ENCODE measurements at regions not wholly inside any gene's neighbourhood (a gene's known extent, or its start where the extent isn't known, plus 50 kb on each side); places are given as distances from the start of the nearest gene placed in this dataset.

- no peak for DNase-seq (ENCODE audit: low spot score)
- Mint-ChIP-seq H3K27ac (no peak overlapping the region), H3K27me3 (ENCODE audit: low read depth) (no peaks in the 10 kb centered on the region), H3K9me3 (no peaks in the 10 kb centered on the region), H3K36me3 (ENCODE audit: low read depth) (no peaks in the 10 kb centered on the region), H3K4me3 (no peak overlapping the region), H3K4me1 (ENCODE audit: low read depth) (no peaks in the 10 kb centered on the region)
Measured at GRCh38 chr5:5633579-5633978, 211.1 kb downstream of the ICE1 start.

DNA sequence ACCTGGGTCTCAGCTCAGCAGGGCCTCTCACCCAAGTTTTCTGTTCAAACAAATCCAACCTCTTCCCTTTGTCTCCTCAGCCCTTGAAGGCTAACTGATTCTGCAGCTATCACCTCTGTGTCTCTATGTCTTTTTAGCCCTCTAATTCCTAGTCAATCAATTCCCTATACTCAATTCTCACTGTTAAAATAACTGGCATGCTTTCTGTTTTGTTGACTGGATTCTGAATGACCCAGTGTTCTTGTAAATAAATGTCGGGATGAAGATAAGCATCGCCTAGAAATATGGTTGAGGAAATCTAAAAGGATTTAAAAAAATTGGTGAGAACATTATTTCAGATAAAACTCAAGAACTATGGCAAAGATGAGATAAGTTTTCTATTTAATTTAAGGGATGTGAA is 210.2 kb downstream of the ICE1 start:
- DNase-seq (ENCODE audit: low spot score), result no peak
- Mint-ChIP-seq H3K4me3 (no peak overlapping the region), H3K9me3 (no peaks in the 10 kb centered on the region), H3K36me3 (ENCODE audit: low read depth) (no peaks in the 10 kb centered on the region), H3K4me1 (ENCODE audit: low read depth) (no peaks in the 10 kb centered on the region), H3K27me3 (ENCODE audit: low read depth) (no peaks in the 10 kb centered on the region), H3K27ac (no peak overlapping the region)

DNA sequence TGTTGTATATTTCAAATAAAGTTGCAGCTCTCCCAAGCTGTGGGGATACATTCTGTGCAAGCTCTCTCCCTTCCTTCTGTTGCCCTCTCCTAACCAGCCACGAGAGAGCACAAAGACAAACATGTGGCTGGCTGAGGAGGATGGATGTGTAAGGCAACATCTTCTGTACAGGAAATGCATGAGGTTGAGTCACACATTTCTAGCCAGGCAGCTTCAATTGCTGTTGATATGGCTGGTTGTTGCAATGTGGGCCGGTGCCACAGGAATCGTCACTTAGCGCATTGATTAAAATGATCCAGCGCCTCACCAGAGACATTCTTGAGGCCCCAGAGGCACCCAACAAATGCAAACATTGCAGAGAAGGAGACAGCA is 207.1 kb downstream of the ICE1 start:
- DNase-seq (ENCODE audit: low spot score), result no peak
- Mint-ChIP-seq H3K4me1 (ENCODE audit: low read depth) (no peaks in the 10 kb centered on the region), H3K27me3 (ENCODE audit: low read depth) (no peaks in the 10 kb centered on the region), H3K9me3 (peaks cover under 1% of the 10 kb centered on the region), H3K4me3 (no peak overlapping the region), H3K36me3 (ENCODE audit: low read depth) (no peaks in the 10 kb centered on the region), H3K27ac (no peak overlapping the region)

DNA sequence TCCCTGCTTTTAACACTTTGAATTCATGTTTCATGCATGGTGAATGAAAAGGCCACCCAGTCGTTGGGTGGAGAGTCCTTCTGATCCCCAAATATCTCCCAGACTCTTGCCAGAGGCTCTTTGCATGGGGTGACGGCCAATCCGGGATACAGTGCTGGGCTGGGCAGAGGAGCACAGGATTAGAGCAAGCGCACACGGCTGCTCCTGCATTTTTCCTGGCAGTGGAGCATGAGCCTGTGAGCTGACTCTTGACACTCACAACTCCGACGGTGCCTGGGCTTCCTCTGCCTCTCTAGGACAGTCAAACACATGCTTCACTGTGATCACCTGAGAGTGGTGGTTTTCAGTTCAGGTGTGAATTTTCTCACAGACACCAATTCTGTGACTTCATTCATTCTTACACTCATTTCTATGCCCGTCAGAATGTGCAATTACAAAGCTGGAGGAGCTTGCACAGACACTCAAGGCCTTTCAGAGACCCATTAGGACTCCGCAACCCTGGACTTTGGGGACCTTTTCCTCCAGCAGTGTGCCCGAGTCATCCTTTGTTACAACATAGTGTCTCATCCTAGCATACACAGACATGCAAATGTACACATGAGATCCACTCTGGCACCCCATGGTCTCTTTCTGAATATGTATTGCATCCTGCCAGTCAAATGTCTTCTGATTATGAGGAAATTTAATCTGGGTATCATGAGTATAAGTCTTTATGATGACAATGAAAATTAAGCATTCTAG is 206.6 kb downstream of the ICE1 start:
- H3K27me3 Mint-ChIP-seq (ENCODE audit: low read depth), result no peaks in the 10 kb centered on the region
- peaks cover 6% of the 10 kb centered on the region for H3K9me3 Mint-ChIP-seq
- H3K36me3 Mint-ChIP-seq (ENCODE audit: low read depth), result no peaks in the 10 kb centered on the region
- H3K27ac Mint-ChIP-seq, result no peak overlapping the region
- no peak for DNase-seq (ENCODE audit: low spot score)
- no peaks in the 10 kb centered on the region for H3K4me1 Mint-ChIP-seq (ENCODE audit: low read depth)
- no peak overlapping the region for H3K4me3 Mint-ChIP-seq

DNA sequence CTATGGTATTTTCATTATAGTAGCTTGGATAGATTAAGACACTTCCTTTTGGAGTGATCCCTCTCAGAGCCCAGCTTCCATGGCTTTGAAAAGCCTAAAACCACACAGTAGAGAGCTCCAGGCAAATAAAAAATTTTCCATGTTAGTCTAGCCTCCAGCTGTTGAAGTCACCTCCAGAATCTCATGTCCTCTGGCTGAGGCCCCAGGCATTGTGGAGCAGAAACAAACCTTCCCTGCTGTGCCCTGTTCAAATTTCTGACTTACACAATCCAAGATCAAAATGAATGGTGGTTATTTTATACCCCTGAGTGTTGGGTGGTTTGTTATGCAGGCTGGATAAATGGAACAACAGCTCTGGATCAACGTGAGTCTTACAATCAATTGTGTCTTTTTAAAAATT is 203.9 kb downstream of the ICE1 start:
- no peaks in the 10 kb centered on the region for H3K4me1 Mint-ChIP-seq (ENCODE audit: low read depth)
- H3K27me3 Mint-ChIP-seq (ENCODE audit: low read depth), result no peaks in the 10 kb centered on the region
- H3K9me3 Mint-ChIP-seq, result peaks cover 12% of the 10 kb centered on the region
- DNase-seq (ENCODE audit: low spot score), result no peak
- no peak overlapping the region for H3K27ac Mint-ChIP-seq
- H3K36me3 Mint-ChIP-seq (ENCODE audit: low read depth), result no peaks in the 10 kb centered on the region
- no peak overlapping the region for H3K4me3 Mint-ChIP-seq

DNA sequence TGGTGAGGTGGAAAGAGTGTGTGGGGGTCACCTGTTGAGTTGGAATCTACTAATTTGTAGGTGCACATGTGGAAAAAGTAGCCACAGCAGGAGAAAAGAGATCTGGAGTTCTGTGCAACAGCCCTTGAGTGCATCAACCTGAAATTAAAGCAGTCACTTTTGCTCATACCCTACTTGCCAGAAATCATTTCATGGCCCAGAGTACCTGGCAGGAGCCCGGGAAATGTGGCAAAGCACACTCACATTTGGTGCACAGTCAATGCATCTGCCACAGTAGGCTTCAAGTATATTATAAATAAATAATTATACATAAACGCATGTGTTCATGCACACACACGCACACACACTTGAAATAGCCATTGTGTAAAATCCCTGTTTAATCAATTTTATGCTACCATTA is 203.0 kb downstream of the ICE1 start:
- no peak for DNase-seq (ENCODE audit: low spot score)
- Mint-ChIP-seq H3K4me1 (ENCODE audit: low read depth) (no peaks in the 10 kb centered on the region), H3K27ac (no peak overlapping the region), H3K4me3 (no peak overlapping the region), H3K27me3 (ENCODE audit: low read depth) (no peaks in the 10 kb centered on the region), H3K36me3 (ENCODE audit: low read depth) (no peaks in the 10 kb centered on the region), H3K9me3 (peaks cover 12% of the 10 kb centered on the region)

GRCh38 chr5:5623397-5623796 is 200.9 kb downstream of the ICE1 start:
- Mint-ChIP-seq H3K4me1 (ENCODE audit: low read depth) (no peaks in the 10 kb centered on the region), H3K36me3 (ENCODE audit: low read depth) (no peaks in the 10 kb centered on the region), H3K27ac (no peak overlapping the region), H3K9me3 (peaks cover 12% of the 10 kb centered on the region), H3K4me3 (no peak overlapping the region), H3K27me3 (ENCODE audit: low read depth) (no peaks in the 10 kb centered on the region)
- no peak for DNase-seq (ENCODE audit: low spot score)

GRCh38 chr5:5622806-5623205 is 200.3 kb downstream of the ICE1 start:
- H3K27ac Mint-ChIP-seq, result no peak overlapping the region
- no peak overlapping the region for H3K4me3 Mint-ChIP-seq
- H3K4me1 Mint-ChIP-seq (ENCODE audit: low read depth), result no peaks in the 10 kb centered on the region
- H3K36me3 Mint-ChIP-seq (ENCODE audit: low read depth), result no peaks in the 10 kb centered on the region
- peaks cover 12% of the 10 kb centered on the region for H3K9me3 Mint-ChIP-seq
- DNase-seq (ENCODE audit: low spot score), result no peak
- peaks cover under 1% of the 10 kb centered on the region for H3K27me3 Mint-ChIP-seq (ENCODE audit: low read depth)

DNA sequence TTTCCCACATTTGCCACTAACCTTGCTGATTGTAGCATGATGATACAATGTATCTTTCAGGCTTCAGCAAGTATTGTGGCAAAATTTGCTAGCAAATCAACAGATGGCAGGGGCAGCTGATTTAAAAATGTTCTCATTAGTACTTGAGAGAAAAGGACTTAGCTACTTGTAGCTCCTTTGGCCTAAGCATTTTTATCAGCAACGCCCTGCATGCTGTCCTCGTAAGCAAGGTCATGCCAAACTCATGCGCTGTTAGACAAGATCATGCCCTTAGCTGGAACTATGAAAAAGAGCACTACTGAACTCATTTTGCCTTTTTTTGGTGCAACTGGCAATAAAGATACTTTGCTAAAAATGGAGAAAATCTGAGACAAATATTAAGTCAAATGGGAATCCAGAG is 197.1 kb downstream of the ICE1 start:
- Mint-ChIP-seq H3K4me3 (no peak overlapping the region), H3K4me1 (ENCODE audit: low read depth) (no peaks in the 10 kb centered on the region), H3K36me3 (ENCODE audit: low read depth) (no peaks in the 10 kb centered on the region), H3K27ac (no peak overlapping the region), H3K27me3 (ENCODE audit: low read depth) (peaks cover 7% of the 10 kb centered on the region), H3K9me3 (peaks cover 11% of the 10 kb centered on the region)
- no peak for DNase-seq (ENCODE audit: low spot score)

- Mint-ChIP-seq H3K4me1 (ENCODE audit: low read depth) (no peaks in the 10 kb centered on the region), H3K36me3 (ENCODE audit: low read depth) (no peaks in the 10 kb centered on the region), H3K4me3 (no peak overlapping the region), H3K9me3 (no peaks in the 10 kb centered on the region), H3K27me3 (ENCODE audit: low read depth) (peaks cover 9% of the 10 kb centered on the region), H3K27ac (no peak overlapping the region)
- no peak for DNase-seq (ENCODE audit: low spot score)
Measured at GRCh38 chr5:5617024-5617423, 194.5 kb downstream of the ICE1 start.

- DNase-seq (ENCODE audit: low spot score), result no peak
- H3K4me3 Mint-ChIP-seq, result no peak overlapping the region
- H3K9me3 Mint-ChIP-seq, result no peaks in the 10 kb centered on the region
- no peaks in the 10 kb centered on the region for H3K4me1 Mint-ChIP-seq (ENCODE audit: low read depth)
- no peaks in the 10 kb centered on the region for H3K36me3 Mint-ChIP-seq (ENCODE audit: low read depth)
- H3K27ac Mint-ChIP-seq, result no peak overlapping the region
- peaks cover 9% of the 10 kb centered on the region for H3K27me3 Mint-ChIP-seq (ENCODE audit: low read depth)
Measured at GRCh38 chr5:5616247-5616895, 193.9 kb downstream of the ICE1 start.

GRCh38 chr5:5615569-5615968 is 193.1 kb downstream of the ICE1 start:
- DNase-seq (ENCODE audit: low spot score), result no peak
- Mint-ChIP-seq H3K9me3 (no peaks in the 10 kb centered on the region), H3K4me3 (no peak overlapping the region), H3K27ac (no peak overlapping the region), H3K36me3 (ENCODE audit: low read depth) (no peaks in the 10 kb centered on the region), H3K27me3 (ENCODE audit: low read depth) (peaks cover 9% of the 10 kb centered on the region), H3K4me1 (ENCODE audit: low read depth) (no peaks in the 10 kb centered on the region)

GRCh38 chr5:5613261-5613990 is 190.9 kb downstream of the ICE1 start:
- Mint-ChIP-seq H3K4me3 (no peak overlapping the region), H3K27ac (no peak overlapping the region), H3K4me1 (ENCODE audit: low read depth) (no peaks in the 10 kb centered on the region), H3K9me3 (no peaks in the 10 kb centered on the region), H3K27me3 (ENCODE audit: low read depth) (peaks cover 9% of the 10 kb centered on the region), H3K36me3 (ENCODE audit: low read depth) (no peaks in the 10 kb centered on the region)
- no peak for DNase-seq (ENCODE audit: low spot score)

GRCh38 chr5:5612096-5612495 is 189.6 kb downstream of the ICE1 start:
- Mint-ChIP-seq H3K4me1 (ENCODE audit: low read depth) (no peaks in the 10 kb centered on the region), H3K27ac (no peak overlapping the region), H3K9me3 (no peaks in the 10 kb centered on the region), H3K4me3 (no peak overlapping the region), H3K27me3 (ENCODE audit: low read depth) (peaks cover 6% of the 10 kb centered on the region), H3K36me3 (ENCODE audit: low read depth) (no peaks in the 10 kb centered on the region)
- DNase-seq (ENCODE audit: low spot score), result no peak
